HL-60 (cell line): ENCODE measurements at regions not wholly inside any gene's neighbourhood (a gene's known extent, or its start where the extent isn't known, plus 50 kb on each side); places are given as distances from the start of the nearest gene placed in this dataset.

ENCODE experiments used
- CTCF ChIP-seq: IDR thresholded peaks from one replicate; pipeline ENCODE4 v1.5.1; 2011; ENCODE audit warnings: low read length, control low read depth, inconsistent platforms; ENCODE audit not compliant: insufficient read depth
- GABPA ChIP-seq: IDR thresholded peaks from 2 replicates; pipeline ENCODE4 v1.6.1; 2012; ENCODE audit warnings: low read depth
- REST ChIP-seq: IDR thresholded peaks from 2 replicates; pipeline ENCODE4 v1.6.1; 2012; ENCODE audit warnings: low read depth; ENCODE audit not compliant: insufficient replicate concordance

GRCh38 chr4:123876143-123876542 lies 479.5 kb downstream of the SPRY1 start:
- TF ChIP-seq CTCF = no peak
- TF ChIP-seq REST = no peak
- TF ChIP-seq GABPA = no peak
